Natural killer cell (primary cell): ENCODE measurements at regions not wholly inside any gene's neighbourhood (a gene's known extent, or its start where the extent isn't known, plus 50 kb on each side); places are given as distances from the start of the nearest gene placed in this dataset.

Source experiments
- ATAC-seq, 3 donors: fragments of 150-1000 bp in 2 of 3; fragments of 200-7000 bp in 1 of 3; cut with Tn5 transposase; 1 replicate in 1 of 3; 2 replicates in 2 of 3; pipeline ENCODE4 v1.10.0; 2021; ENCODE audit warnings: mild to moderate bottlenecking in 2 of 3, moderate library complexity in 2 of 3
- DNase-seq, 2 donors: peaks; one replicate each; pipeline versions ENCODE4 v3.0.0 to v3.0.0-alpha.2; 2013 to 2021; ENCODE audit warnings: mixed read lengths in 1 of 2
- H3K27ac ChIP-seq: one replicate; pipeline ENCODE4 v1.5.1; 2013; ENCODE audit warnings: mild to moderate bottlenecking, low read length
- H3K27me3 ChIP-seq: one replicate; pipeline ENCODE4 v1.6.1; 2013; ENCODE audit warnings: low read length; ENCODE audit not compliant: control insufficient read depth, insufficient read depth
- H3K36me3 ChIP-seq: one replicate; pipeline ENCODE4 v1.6.1; 2013; ENCODE audit warnings: low read length; ENCODE audit not compliant: control insufficient read depth, insufficient read depth
- H3K4me1 ChIP-seq: one replicate; pipeline ENCODE4 v1.6.1; 2013; ENCODE audit warnings: low read length; ENCODE audit not compliant: control insufficient read depth, insufficient read depth
- H3K4me3 ChIP-seq: one replicate; pipeline ENCODE4 v1.5.1; 2013; ENCODE audit warnings: low read length
- H3K9me3 ChIP-seq: one replicate; pipeline ENCODE4 v1.6.1; 2013; ENCODE audit warnings: low read length; ENCODE audit not compliant: control insufficient read depth, insufficient read depth
- H3K27ac Mint-ChIP-seq, 2 donors: one replicate each; pipeline ENCODE4 v1.8.0; 2022; ENCODE audit warnings: mild to moderate bottlenecking in 2 of 2, mixed read lengths in 2 of 2, moderate library complexity in 1 of 2
- H3K27me3 Mint-ChIP-seq, 2 donors: one replicate each; pipeline ENCODE4 v1.8.0; 2022; ENCODE audit warnings: low read depth in 2 of 2, mixed read lengths in 2 of 2
- H3K36me3 Mint-ChIP-seq: one replicate; pipeline ENCODE4 v1.8.0; 2022; ENCODE audit warnings: mixed read lengths
- H3K4me1 Mint-ChIP-seq, 2 donors: one replicate each; pipeline ENCODE4 v1.8.0; 2022; ENCODE audit warnings: mixed read lengths in 2 of 2
- H3K4me3 Mint-ChIP-seq: one replicate; pipeline ENCODE4 v1.8.0; 2022; ENCODE audit warnings: mild to moderate bottlenecking, moderate library complexity, mixed read lengths
- H3K9me3 Mint-ChIP-seq, 2 donors: one replicate each; pipeline ENCODE4 v1.8.0; 2022; ENCODE audit warnings: mixed read lengths in 2 of 2
- WGBS: methylation state at CpG from one replicate; pipeline ENCODE4 v1.1.7; 2013; ENCODE audit warnings: missing lambda C conversion rate; ENCODE audit not compliant: insufficient coverage; 5-methylcytosine and 5-hydroxymethylcytosine counted together
- intact Hi-C: fragments of 100-400 bp; cut with micrococcal nuclease; formaldehyde crosslinking; loops from one replicate; pipeline ENCODE4 v1.14.2; 2022
- TF ChIP-seq, protein P1 (sequence below): fragments of 200-600 bp; IDR thresholded peaks from one replicate; pipeline ENCODE4 v1.8.0; 2022; ENCODE audit warnings: antibody characterized with exemption

DNA sequence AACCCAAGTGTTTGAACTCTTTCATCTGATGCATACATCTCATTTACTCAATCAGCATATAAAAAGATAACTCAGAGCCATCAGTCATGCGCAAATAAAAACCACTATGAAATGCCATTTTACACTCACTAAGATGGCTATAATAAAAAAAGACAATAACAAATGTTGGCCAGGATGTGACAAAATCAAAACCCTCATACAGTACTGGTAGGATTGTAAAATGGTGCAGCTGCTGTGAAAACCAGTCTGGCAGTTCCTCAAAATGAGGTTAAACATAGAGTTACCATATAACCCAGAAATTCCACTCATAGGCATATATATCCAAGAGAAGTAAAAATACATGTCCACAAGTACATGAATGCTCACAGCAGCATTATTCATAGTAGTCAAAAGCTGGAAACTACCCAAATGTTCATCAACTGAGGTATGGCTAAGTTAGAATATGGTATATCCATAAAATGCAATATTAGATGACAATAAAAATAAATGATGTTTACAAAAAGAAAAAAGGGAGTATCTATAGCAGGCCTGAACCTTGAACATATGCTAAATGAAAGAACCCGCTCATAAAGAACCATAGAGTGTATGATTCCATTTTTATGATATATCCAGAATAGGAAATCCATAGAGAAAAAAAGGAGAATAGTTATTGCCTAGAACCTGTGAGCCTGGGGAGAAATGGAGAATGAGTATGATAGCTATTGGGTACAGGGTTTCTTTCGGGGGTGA, 265.1 kb downstream of the SIPA1L2 start:
- no peaks in the 10 kb centered on the region for H3K36me3 Mint-ChIP-seq
- Histone ChIP-seq H3K27ac (no peak overlapping the region), H3K27me3 (no peaks in the 10 kb centered on the region), H3K4me3 (no peak overlapping the region), H3K9me3 (no peaks in the 10 kb centered on the region), H3K4me1 (no peaks in the 10 kb centered on the region), H3K36me3 (no peaks in the 10 kb centered on the region)
- intact Hi-C loops = no loop called here
- WGBS = 100% methylated on average over 2 of the region's 3 CpGs
- no peaks in the 10 kb centered on the region for H3K9me3 Mint-ChIP-seq
- ATAC-seq = no peak
- H3K4me3 Mint-ChIP-seq = no peak overlapping the region
- no peaks in the 10 kb centered on the region for H3K4me1 Mint-ChIP-seq
- DNase-seq = no peak
- H3K27ac Mint-ChIP-seq = no peak overlapping the region
- TF ChIP-seq, protein P1, sequence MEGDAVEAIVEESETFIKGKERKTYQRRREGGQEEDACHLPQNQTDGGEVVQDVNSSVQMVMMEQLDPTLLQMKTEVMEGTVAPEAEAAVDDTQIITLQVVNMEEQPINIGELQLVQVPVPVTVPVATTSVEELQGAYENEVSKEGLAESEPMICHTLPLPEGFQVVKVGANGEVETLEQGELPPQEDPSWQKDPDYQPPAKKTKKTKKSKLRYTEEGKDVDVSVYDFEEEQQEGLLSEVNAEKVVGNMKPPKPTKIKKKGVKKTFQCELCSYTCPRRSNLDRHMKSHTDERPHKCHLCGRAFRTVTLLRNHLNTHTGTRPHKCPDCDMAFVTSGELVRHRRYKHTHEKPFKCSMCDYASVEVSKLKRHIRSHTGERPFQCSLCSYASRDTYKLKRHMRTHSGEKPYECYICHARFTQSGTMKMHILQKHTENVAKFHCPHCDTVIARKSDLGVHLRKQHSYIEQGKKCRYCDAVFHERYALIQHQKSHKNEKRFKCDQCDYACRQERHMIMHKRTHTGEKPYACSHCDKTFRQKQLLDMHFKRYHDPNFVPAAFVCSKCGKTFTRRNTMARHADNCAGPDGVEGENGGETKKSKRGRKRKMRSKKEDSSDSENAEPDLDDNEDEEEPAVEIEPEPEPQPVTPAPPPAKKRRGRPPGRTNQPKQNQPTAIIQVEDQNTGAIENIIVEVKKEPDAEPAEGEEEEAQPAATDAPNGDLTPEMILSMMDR = no peak
- peaks cover 1 to 12% of the 10 kb centered on the region in 2 donors for H3K27me3 Mint-ChIP-seq

DNA sequence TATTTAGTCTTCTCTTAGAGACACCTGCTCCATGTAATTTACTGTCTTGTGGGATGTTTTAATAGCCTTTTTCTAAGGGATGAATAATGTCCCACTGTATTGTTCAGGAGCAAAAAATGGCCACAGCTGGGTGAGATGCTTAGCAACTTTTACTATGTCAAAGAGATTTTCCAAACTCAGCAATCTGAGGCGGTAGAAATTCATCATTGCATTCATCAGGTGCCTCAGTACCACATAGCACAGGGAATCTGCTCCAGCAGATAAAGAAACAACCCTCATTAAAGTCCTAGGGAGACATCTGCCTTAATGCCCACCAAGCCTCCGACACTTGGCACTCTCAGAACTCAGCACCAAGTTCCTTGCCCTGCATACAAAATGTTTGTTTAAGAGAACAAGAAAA, 266.9 kb downstream of the SIPA1L2 start:
- intact Hi-C loops = no loop called here
- H3K36me3 Mint-ChIP-seq = no peaks in the 10 kb centered on the region
- no peaks in the 10 kb centered on the region for H3K4me1 Mint-ChIP-seq
- 75% methylated on average over 1 of the region's 2 CpGs for WGBS
- Histone ChIP-seq H3K4me1 (no peaks in the 10 kb centered on the region), H3K27me3 (no peaks in the 10 kb centered on the region), H3K27ac (no peak overlapping the region), H3K36me3 (no peaks in the 10 kb centered on the region), H3K4me3 (no peak overlapping the region), H3K9me3 (no peaks in the 10 kb centered on the region)
- H3K27ac Mint-ChIP-seq = no peak overlapping the region
- H3K27me3 Mint-ChIP-seq = peaks cover 0 to 12% of the 10 kb centered on the region in 2 donors
- ATAC-seq (no peak), DNase-seq (no peak)
- H3K9me3 Mint-ChIP-seq = no peaks in the 10 kb centered on the region
- TF ChIP-seq, protein P1 = no peak
- H3K4me3 Mint-ChIP-seq = no peak overlapping the region

DNA sequence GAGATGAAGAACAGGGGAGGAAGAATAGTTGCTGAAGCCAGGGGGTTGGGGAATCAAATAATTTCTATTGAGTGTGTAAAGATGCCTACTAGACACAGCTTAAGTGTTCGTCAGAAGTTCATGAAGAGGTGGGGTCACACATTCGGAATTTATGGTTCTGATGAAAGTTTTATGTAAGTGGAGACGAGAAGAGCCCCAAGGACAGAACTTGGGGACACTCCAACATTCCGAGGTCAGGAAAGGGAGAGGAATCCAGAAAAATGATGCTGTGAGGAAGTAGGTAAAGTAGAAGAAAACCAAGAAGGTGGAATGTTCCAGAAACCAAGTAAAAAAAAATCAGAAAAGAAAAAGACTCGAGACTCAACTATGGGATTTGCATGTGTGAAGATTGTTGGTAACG, 272.5 kb downstream of the SIPA1L2 start:
- 77% methylated on average over 6 of the region's 6 CpGs for WGBS
- Mint-ChIP-seq H3K27me3 (peaks cover 5 to 27% of the 10 kb centered on the region in 2 donors), H3K9me3 (no peaks in the 10 kb centered on the region), H3K4me1 (no peaks in the 10 kb centered on the region), H3K27ac (no peak overlapping the region), H3K36me3 (no peaks in the 10 kb centered on the region), H3K4me3 (no peak overlapping the region)
- ATAC-seq = no peak
- Histone ChIP-seq H3K27ac (no peak overlapping the region), H3K4me3 (no peak overlapping the region), H3K9me3 (no peaks in the 10 kb centered on the region), H3K36me3 (no peaks in the 10 kb centered on the region), H3K27me3 (no peaks in the 10 kb centered on the region), H3K4me1 (no peaks in the 10 kb centered on the region)
- DNase-seq = no peak
- intact Hi-C loops = no loop called here
- TF ChIP-seq, protein P1 = no peak
